ENCODE measurements at regions not wholly inside any gene's neighbourhood (a gene's known extent, or its start where the extent isn't known, plus 50 kb on each side); places are given as distances from the start of the nearest gene placed in this dataset.

DNA sequence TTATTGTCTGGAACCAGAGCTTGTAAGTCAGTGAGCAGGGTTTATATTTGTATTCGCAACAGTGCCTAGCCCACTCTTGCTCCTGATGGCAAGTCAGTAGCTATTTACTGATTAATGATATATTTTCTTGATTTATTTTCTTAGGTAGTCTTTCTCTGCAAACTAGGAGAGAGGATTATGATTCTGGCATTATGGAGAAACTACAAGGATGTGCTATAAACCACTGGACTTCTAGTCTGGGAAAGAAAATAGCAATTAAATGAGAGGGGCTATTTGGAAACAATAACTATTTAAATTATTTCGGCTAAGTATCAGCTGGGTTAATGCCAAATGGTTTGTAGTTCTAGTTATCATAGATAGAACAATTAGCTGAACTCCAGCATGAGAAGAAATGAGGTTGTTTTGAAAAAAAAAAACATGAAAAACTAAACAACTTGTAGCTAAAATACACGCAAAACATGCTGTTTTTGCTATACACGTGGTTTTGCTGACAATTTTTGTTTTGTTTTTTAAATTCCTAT is 304.9 kb upstream of the TCF21 start:
- no peak for DNase-seq (ENCODE audit: low read depth)

DNA sequence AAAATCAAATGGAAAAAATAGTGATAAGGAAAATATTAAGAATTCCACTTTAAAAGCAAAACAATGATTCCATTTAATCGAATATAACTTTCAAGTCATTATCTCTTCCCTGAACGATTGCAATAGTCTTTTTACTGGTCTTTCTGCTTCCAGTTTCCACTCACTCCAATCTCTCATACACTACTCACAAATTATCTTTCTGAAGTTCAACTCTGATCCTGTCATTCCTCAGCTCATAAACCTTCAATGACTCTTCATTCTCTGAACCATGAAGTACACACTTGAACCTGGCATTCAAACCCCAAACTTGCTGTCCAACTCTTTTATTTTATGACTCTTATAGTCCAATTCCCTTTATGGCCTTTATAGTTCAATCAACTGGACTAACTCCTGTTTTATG is 304.1 kb upstream of the TCF21 start:
- DNase-seq (ENCODE audit: low read depth): no peak

DNA sequence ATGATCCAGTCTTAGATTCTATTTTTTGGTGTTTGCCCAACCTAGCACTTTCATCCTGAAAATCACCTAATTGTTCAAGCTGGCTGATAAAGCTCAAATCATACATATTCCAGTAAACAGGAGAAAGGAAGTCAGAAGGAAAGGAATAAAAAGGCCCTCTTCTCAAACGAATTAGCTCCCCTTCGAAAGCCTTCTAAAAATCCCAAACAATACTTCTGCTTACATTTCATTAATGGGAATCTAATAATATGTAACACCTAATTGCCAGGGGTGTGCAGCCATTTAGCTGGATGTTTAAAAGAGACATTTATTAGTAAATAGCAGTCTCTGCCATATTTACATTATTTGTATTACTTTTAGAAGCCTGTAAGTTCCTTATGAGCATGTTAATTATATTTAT is 302.9 kb upstream of the TCF21 start:
- DNase-seq (ENCODE audit: low read depth): no peak

DNA sequence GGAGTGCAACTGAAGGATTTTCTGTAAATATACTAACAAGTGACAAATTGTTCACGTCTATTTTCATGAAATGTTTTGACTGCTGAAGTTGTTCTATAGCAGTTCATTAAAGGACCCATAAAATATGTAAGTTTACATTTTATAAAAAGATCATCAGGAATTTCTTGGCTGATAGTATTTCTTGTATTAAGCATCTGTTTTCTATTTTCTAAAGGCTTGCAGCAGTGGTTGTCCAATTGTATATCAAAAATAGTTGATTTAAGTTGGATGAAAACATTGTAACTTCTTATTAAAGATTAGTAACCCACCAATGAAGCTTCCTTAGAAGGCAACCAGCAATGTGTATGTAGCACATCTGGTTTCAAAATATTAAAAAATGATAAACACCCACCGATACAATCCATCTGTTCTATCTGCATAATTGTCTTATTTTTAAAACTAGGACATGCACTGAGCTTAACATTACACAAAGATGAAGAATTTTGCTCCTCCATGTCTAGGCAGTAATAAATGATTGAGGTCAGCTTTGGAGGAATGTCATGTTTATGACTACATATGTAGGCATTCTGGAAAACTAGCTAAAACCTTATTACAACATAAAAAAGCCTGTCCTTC is 301.3 kb upstream of the TCF21 start:
- peak; percentile 90 for DNase-seq (ENCODE audit: low read depth)

DNA sequence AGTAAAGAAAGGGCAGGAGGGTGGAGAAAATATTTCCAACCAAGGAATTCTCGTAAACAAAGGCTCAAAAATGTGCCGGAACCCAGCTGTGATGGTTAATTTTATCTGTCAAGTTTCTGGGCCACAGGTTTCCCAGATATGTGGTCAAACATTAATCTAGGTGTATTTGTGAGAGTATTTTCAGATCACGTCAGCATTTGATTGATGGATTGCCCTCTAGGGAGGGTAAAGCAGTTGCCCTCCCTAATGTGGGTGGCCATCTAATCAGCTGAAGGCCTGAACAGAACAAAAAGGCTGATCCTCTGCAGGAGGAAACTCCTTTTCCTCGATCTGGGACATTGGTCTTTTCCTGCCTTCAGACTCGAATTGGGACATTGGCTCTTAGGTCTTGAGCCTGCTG is 298.7 kb upstream of the TCF21 start:
- peak; percentile 44 for DNase-seq (ENCODE audit: low read depth)

DNA sequence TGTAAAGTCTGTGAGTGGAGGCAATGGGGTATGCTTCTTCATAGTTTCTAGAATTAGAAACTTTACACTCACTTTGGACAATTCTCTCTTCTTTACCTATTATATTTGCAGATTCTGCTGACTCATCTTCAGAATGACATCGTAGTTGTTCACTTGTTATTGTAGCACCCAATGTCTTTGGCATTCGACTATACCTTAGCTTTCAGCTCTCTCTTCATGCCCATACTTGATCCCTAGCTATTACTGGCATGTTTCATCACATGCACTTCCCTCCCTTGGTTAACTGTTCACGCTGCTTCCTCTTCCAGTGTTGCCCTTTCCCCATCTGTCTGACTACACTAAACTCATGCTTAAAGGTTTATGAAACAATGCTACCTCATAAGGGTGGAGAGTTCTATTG is 298.1 kb upstream of the TCF21 start:
- DNase-seq (ENCODE audit: low read depth): peak; percentile 44

DNA sequence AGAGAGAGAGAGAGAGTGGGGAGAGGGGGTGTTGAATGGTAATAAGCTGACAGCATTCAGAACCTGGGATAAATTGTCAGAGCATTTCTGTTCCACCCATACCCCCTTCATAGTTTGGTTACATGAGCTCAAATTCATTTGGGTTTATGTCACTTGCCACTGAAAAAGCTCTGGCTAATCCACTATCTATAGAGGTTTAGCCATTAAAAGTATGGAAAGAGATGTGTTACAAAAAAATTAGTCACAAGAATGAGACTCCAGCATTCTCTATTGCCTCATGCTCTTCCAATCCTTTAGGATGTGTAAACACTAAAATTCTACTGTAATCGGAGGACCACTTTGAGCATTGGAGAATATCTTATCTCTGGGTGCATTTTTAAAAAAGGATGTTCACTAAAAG is 297.6 kb upstream of the TCF21 start:
- peak; percentile 35 for DNase-seq (ENCODE audit: low read depth)

DNA sequence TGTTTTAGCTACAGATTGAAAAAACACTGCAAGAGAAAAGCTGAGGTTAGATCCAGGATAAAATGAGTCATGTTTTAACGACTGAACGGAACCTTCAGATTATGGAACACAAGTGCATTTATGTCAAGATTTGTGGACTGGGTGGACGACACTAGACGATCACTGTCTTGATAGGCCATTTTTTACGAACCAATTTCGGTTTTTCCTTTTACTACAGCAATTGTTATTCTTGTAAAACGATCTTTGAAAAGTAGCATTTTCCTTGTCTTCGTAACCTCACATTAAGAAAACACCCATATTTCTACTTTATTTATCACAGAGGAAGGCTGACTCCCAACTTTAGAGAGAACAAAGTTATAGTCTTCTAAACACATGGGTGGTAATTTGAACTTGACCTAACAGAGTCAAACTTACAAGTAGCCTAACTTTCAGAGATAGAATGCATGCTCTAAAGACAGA is 294.2 kb upstream of the TCF21 start:
- DNase-seq (ENCODE audit: low read depth): no peak

DNA sequence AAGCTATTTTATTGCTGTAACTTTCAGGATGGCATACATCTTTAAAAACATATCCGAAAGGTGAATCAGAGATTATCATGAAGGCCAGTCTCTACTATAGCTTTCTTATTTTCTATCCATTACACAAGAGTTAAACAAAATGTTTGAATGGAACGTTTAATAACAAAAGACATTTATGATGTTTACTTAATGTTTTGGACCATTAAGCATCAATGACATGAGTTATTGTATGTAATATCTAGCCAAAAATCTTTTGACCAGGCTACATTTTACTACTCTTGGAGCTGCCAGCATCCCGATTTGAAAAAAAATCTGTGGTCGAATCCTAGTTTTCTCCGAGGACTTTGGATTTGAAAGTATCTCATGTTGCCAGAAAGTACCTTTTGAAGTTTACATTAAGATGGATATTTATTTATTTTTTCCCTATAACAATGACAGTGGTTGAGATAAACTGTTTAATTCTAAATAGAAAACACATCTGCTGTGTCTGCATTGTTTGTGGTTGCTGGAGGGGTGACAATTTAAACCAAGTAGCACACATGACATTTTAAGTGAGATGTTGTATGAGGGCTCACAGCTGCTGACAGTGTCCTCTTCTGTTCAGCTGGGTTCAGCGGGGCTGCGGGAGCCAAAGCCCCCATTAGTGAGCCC is 293.7 kb upstream of the TCF21 start:
- peak; percentile 25 for DNase-seq (ENCODE audit: low read depth)

DNA sequence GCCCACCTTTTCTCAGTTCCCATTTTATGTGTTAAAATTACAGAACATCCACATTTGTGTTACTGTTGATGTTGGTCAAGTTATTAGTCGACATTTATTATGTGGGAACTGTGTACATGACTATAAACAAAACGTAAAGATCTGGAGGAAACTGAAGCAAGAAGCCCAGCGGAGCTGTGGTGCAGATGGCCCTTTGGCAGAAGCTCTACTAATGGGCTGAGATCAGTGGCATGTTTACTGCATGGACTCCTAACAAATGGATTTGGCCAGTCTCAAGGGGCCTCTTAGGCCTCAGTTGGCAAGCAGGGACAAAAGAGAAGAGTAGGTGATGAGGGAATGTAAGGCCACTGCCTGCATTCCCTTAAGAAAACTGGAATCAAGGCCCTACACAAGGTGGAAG is 282.1 kb upstream of the TCF21 start:
- no peak for DNase-seq (ENCODE audit: low read depth)

DNA sequence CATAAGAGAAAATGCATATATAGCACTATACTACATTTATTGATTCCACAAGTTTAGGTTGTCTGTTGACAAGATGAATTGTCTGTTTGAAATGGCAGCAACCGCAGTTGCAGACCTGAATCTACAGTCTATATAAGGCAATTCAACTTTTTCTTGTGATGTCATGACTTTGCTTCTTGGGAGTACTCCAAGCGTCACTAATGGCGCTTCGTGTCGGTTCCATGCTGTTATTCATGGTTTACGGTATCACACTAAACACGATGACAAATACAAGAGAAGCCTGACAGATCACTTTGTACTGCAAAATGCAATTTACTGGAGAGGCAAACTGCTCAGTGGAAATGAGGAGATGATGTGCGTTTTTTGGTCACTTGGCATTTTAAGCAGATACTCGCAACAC is 280.3 kb upstream of the TCF21 start:
- no peak for DNase-seq (ENCODE audit: low read depth)

DNA sequence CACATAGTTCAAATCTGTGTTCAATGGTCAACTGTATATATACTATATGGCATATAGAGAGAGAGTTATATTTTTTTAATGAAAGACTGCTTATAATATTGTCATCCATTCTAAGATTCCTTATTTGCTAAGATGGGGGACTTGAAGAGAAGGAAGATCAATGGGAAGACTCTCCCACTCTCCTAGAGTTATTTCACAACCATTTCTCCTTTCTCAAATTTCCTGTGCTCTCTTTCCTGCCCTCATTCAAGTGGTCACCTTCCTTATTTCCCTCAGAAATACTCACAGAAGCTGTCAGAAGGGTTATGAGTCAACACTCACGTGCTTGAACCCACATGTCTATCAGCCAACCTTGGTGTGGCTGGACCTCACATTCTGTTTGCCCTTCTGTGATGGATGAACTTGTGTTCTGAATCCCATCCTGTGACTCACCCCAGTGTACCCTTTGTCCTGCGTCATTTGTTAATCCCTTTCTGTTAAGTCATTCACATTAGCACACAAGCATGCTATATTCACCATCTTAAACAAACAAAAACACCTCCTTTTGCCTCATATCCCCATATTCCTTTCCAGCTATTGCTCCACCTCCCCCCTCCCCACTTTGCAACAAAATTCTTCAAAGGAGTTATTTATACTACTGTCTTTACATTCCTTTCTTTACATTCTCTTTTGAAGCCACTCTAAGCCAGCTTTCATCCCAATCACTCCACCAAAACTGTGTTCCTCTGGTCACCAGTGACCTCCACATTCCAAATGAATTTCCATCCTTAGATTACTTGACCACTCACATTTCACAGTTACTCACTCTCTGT is 279.3 kb upstream of the TCF21 start:
- peak; percentile 100 for DNase-seq (ENCODE audit: low read depth)

DNA sequence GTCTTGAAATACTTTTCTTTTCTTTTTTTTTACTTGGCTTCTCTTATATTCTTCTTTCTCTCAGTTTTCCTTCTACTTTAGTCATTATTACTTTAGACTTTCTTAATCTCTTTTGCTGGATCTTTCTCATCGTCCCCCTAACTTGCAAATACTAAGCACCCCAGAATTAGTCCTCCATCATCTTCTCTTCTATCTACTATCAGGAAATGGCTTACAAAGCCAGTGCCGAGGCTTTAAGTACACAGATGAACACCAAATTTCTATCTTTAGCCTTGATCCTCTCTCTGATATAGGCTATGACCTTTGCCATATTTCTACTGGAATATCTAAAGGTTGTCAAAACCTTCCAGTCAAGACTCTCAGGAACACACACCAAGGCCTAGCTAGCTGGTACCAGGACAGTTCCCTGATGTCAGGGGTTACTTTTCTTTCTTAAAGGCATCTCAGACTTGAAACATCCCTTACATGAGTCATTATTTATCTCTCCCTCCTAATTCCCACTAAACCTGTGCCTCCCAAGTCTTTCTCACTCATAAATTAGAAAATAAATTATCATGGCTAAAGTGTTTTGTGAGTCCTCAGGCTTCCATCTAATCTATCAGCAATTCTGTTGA is 278.6 kb upstream of the TCF21 start:
- DNase-seq (ENCODE audit: low read depth): peak; percentile 89

DNA sequence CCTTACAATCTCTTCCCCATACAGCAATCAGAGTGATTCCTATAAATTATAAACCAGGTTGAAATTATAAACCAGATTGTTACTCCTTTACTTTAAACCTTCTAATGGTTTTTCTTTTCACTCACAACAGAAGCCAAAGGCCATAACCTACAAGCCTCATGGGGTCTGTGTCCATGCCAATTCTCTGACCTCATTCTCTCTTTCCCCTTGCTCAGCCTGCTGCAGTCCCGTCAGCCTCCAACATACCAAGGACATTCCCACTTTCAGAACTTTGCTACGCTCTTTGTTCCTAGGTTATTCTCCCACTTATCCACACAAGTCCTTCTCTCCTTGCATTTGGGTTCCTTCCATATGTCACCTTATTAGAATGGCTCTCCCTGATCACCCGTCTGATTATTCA is 277.9 kb upstream of the TCF21 start:
- peak; percentile 62 for DNase-seq (ENCODE audit: low read depth)

DNA sequence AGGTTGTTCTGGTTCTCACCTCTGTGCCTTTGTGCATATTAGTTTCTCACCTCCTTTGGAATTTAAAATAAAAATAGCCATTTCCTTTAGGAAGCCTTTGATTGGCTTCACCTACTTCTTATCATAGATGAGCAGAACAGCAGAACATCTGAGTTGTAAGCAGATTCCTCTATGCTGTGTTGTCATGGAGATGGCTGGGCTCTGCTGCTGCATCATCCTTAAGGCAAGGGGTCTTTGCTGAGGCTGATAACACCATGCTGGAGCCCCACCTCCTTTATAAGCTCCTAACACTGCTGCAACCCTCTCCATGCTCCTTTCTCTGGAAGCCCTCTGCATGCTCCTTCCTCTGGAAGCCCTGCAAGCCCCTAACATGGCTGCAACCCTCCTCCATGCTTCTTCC is 276.5 kb upstream of the TCF21 start:
- DNase-seq (ENCODE audit: low read depth): no peak

DNA sequence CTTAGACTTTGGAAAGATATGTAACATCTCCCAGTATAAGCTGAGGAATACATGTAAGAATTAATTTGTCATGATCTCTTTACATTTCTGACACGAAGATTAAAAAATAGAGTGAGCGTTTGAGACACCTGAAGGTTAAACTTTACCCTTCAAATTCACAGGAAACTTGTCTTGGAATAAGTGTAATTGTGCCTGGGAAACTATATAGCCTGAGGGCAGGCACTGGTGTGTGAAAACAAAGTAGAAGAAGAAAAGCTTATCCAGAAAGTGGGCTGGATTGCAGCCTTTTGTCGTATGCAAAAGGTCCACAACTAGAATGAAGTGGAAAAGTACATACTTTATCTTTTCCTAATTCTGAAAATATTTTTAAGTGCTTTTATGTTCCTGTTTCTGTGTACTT is 275.7 kb upstream of the TCF21 start:
- no peak for DNase-seq (ENCODE audit: low read depth)

DNA sequence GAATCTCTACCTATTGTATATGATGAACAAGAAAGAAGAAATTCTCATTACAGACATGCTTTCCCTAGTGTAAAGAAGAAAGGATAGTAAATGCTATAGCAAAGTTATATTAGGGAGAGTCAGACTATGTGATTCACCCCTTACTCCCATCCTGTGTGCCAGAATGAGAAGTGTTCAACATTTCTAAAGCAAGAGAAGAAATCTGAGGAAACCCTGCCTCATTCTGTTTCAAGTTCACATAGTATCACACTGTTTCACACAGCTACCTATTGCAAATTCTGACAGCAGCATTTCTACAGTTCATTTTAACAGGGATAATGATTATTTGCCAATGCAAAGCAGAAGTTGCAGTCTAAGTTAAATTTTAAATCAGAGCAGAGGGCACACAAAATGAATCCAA is 267.2 kb upstream of the TCF21 start:
- DNase-seq (ENCODE audit: low read depth): peak; percentile 34

DNA sequence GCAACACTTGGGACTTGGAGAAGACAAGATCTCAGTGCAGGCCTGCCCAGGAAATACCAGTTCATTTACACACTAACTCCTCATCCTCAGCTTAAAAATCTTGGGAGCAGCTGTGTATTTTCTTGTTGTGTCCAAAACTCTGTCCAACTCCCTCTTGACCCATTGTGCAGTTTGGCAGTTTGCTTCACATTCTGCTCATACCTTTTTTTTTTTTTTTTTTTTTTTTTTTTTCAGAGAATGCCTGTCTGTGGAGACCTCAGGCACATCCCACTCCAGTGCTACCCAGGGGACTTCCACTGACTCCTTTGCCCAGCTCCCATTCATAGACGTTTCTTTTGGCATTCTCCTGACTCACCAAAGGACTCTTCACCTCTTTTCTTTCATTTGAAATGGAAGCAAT is 265.8 kb upstream of the TCF21 start:
- DNase-seq (ENCODE audit: low read depth): no peak

DNA sequence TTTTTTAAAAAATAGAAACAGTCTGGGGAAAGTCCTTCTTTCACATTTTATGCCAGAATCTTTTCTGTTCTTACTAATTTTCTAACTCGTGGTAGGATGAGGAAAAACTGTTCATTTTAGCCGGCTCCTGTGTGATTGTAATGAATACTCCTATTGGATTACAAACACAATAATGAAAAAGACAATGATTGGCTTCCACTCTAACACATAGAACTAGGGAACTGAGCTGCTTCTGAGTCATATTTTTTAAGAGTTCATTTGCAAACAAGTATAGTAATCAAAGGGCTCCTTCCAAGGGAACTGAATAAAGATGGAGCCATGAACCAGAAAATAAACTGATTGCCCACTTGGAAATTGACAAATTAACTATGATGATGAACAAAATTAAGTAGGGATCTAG is 265.3 kb upstream of the TCF21 start:
- no peak for DNase-seq (ENCODE audit: low read depth)

DNA sequence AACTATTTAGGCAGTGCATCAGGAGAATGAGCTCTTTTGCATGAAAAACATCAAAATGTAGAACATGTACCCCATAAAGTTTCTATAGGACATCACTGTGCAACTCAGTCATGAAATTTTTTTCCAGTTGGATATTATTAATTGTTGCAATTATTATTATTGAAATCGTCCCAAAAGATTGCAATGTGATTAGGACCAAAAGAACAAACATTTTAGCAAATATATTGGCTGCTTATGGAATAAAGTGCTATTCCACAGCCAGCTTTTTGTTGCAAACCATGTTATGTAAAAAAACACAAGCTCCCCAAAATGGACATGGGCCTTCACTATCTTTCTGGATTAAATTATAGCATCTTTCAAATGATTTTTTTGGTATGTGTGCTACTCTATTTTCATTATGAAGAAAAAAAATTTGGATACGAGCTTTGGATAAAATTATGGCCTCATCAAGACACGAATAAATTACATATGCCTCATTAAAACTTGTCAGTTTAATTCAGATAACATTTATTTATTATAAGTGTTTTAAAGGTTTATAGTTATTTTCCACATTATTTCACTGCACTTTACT is 262.7 kb upstream of the TCF21 start:
- no peak for DNase-seq (ENCODE audit: low read depth)

DNA sequence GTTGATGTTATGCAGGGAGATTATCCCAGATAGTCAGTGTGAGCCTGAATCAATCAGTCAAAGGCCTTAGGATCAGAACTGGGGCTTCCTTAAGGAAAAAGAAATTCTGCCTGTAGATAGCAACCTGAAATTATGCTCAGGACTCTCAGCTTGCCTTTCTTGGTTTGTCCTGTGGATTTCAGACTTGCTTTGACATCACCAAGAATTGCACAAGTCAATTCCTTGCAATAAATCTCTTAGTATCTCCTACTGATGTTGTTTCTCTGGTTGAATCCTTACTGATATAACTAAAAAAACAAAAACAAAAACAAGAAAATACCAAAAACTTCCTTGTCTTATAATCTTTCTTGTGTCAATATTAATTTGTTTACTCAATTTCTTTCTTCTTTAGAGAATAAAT is 258.9 kb upstream of the TCF21 start:
- DNase-seq (ENCODE audit: low read depth): peak; percentile 54

DNA sequence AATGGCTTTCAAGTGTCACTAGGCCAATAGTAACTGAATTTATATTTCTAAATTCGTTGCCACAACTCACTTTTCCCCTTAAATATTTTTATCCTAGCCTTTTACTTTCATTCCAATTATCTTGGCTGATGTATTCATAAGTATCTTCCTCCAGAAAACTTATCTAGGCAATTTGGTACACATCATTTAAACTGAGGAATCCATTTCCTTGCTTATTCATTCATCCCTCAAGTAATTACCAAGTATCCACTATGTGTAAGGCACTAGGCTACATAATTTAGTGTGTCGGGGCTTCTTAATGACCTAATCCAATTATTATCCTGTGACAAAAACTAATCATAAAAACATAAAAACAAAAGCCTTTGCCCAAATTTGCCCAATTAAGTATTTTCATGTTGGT is 258.3 kb upstream of the TCF21 start:
- no peak for DNase-seq (ENCODE audit: low read depth)

Data from amniotic epithelial cell (primary cell).